HEK293T (cell line): ENCODE measurements at regions not wholly inside any gene's neighbourhood (a gene's known extent, or its start where the extent isn't known, plus 50 kb on each side); places are given as distances from the start of the nearest gene placed in this dataset.

Source experiments
- CTCF ChIA-PET: fragments of 350-600 bp; formaldehyde crosslinking; extraction: SDS; loops from one replicate; lab custom pipeline; 2021; ENCODE audit warnings: antibody characterized with exemption, inconsistent platforms; lab: Yijun Ruan, JAX
- POLR2A ChIA-PET: fragments of 350-600 bp; formaldehyde crosslinking; extraction: SDS; loops from one replicate; lab custom pipeline; 2020; ENCODE audit warnings: antibody characterized with exemption, inconsistent platforms; lab: Yijun Ruan, JAX
- DNase-seq: peaks from one replicate; pipeline ENCODE4 v3.0.0; 2012; ENCODE audit warnings: mixed read lengths; ENCODE audit errors: extremely low spot score
- ARNT ChIP-seq: fragments of 450-650 bp; IDR thresholded peaks from 2 replicates; pipeline ENCODE4 v1.6.1; 2017; ENCODE audit warnings: mild to moderate bottlenecking
- BHLHE40 ChIP-seq: fragments of 450-650 bp; IDR thresholded peaks from 2 replicates; pipeline ENCODE4 v1.6.1; 2016; ENCODE audit warnings: mild to moderate bottlenecking, moderate library complexity, borderline replicate concordance
- CTBP1 ChIP-seq: fragments of 450-650 bp; IDR thresholded peaks from 2 replicates; pipeline ENCODE4 v1.6.1; 2016; ENCODE audit warnings: borderline replicate concordance
- ELF4 ChIP-seq: fragments of 450-650 bp; IDR thresholded peaks from 2 replicates; pipeline ENCODE4 v1.6.1; 2017; ENCODE audit warnings: antibody characterized with exemption
- FOXA1 ChIP-seq: fragments of 450-650 bp; IDR thresholded peaks from 2 replicates; pipeline ENCODE4 v1.6.1; 2016; ENCODE audit warnings: mild to moderate bottlenecking
- FOXK2 ChIP-seq: fragments of 450-650 bp; IDR thresholded peaks from 2 replicates; pipeline ENCODE4 v1.6.1; 2016; ENCODE audit warnings: mild to moderate bottlenecking
- FOXM1 ChIP-seq: fragments of 450-650 bp; IDR thresholded peaks from 2 replicates; pipeline ENCODE4 v1.6.1; 2017; ENCODE audit warnings: mild to moderate bottlenecking, borderline replicate concordance
- HDGF ChIP-seq: fragments of 450-650 bp; IDR thresholded peaks from 2 replicates; pipeline ENCODE4 v1.6.1; 2017; ENCODE audit warnings: antibody characterized with exemption, borderline replicate concordance
- L3MBTL2 ChIP-seq: fragments of 450-650 bp; conservative IDR thresholded peaks from 2 replicates; pipeline ENCODE4 v1.6.1; 2016; ENCODE audit warnings: mild to moderate bottlenecking
- LEF1 ChIP-seq: fragments of 450-650 bp; IDR thresholded peaks from 2 replicates; pipeline ENCODE4 v1.6.1; 2017; ENCODE audit warnings: mild to moderate bottlenecking, borderline replicate concordance
- NFRKB ChIP-seq: fragments of 450-650 bp; IDR thresholded peaks from 2 replicates; pipeline ENCODE4 v1.6.1; 2016; ENCODE audit warnings: mild to moderate bottlenecking, moderate library complexity
- SP1 ChIP-seq: fragments of 450-650 bp; IDR thresholded peaks from 2 replicates; pipeline ENCODE4 v1.6.1; 2017
- SUZ12 ChIP-seq: fragments of 450-650 bp; IDR thresholded peaks from 2 replicates; pipeline ENCODE4 v1.6.1; 2016; ENCODE audit warnings: mild to moderate bottlenecking
- TARDBP ChIP-seq: fragments of 450-650 bp; IDR thresholded peaks from 2 replicates; pipeline ENCODE4 v1.6.1; 2016
- ZNF384 ChIP-seq: fragments of 450-650 bp; IDR thresholded peaks from 2 replicates; pipeline ENCODE4 v1.6.1; 2016
- TF ChIP-seq, protein P1 (sequence below): fragments of 450-650 bp; IDR thresholded peaks from 2 replicates; pipeline ENCODE4 v1.6.1; 2016

DNA sequence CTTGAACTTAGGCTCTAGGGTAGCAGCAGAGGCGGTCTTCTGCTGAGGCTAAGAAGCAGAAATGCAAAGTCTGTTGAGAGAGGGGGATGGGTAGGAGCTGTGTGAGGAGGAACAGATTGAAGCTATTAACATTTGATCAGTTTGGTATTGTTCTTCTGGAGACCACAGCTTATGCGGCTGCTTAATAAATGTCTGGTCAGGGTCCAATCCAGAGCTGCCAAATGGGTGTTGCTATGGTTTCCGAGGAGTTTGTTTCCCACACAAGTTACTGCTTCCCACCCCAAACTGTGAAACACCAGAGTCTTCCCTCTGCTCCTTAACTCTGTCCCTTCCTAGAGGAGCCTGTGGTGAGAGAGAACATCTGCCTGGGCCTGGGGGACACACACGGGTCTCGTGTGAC is 142.2 kb upstream of the KLF4 start:
- CTCF ChIA-PET, result interaction anchor here (0.6 kb wide), 1 partner anchor 1374 kb away, joined by 4 read pairs; no protein-coding TSS in a partner anchor
- POLR2A ChIA-PET, result interaction anchor here (1.0 kb wide), 1 partner anchor 9 kb away, joined by 3 read pairs; no protein-coding TSS in a partner anchor
- TF ChIP-seq ARNT (no peak), NFRKB (no peak), ELF4 (no peak), TARDBP (no peak), CTBP1 (no peak), SUZ12 (no peak), ZNF384 (no peak), L3MBTL2 (no peak), BHLHE40 (no peak), SP1 (no peak), LEF1 (no peak), HDGF (no peak), FOXM1 (no peak), FOXK2 (no peak), FOXA1 (no peak)
- TF ChIP-seq, protein P1, sequence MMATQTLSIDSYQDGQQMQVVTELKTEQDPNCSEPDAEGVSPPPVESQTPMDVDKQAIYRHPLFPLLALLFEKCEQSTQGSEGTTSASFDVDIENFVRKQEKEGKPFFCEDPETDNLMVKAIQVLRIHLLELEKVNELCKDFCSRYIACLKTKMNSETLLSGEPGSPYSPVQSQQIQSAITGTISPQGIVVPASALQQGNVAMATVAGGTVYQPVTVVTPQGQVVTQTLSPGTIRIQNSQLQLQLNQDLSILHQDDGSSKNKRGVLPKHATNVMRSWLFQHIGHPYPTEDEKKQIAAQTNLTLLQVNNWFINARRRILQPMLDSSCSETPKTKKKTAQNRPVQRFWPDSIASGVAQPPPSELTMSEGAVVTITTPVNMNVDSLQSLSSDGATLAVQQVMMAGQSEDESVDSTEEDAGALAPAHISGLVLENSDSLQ, result no peak
- no peak for DNase-seq

GRCh38 chr9:107630156-107630555 is 140.6 kb upstream of the KLF4 start:
- ChIA-PET CTCF (no interaction called here), POLR2A (no interaction called here)
- no peak for DNase-seq
- no peak for TF ChIP-seq FOXK2
- no peak for TF ChIP-seq TARDBP
- TF ChIP-seq FOXA1, result no peak
- no peak for TF ChIP-seq BHLHE40
- TF ChIP-seq NFRKB, result no peak
- TF ChIP-seq ELF4, result no peak
- TF ChIP-seq CTBP1, result no peak
- no peak for TF ChIP-seq LEF1
- TF ChIP-seq SP1, result no peak
- no peak for TF ChIP-seq FOXM1
- no peak for TF ChIP-seq L3MBTL2
- TF ChIP-seq SUZ12, result no peak
- no peak for TF ChIP-seq ARNT

- no peak for DNase-seq
- ChIA-PET CTCF (no interaction called here), POLR2A (no interaction called here)
- TF ChIP-seq HDGF (no peak), ELF4 (no peak), NFRKB (no peak), SP1 (no peak), L3MBTL2 (no peak), CTBP1 (no peak), TARDBP (no peak), ARNT (no peak), BHLHE40 (no peak), FOXM1 (no peak), FOXA1 (no peak), LEF1 (no peak), SUZ12 (no peak)
- TF ChIP-seq, protein P1, result no peak
These were observed 138.9 kb upstream of the KLF4 start for GRCh38 chr9:107628444-107628843.

DNA sequence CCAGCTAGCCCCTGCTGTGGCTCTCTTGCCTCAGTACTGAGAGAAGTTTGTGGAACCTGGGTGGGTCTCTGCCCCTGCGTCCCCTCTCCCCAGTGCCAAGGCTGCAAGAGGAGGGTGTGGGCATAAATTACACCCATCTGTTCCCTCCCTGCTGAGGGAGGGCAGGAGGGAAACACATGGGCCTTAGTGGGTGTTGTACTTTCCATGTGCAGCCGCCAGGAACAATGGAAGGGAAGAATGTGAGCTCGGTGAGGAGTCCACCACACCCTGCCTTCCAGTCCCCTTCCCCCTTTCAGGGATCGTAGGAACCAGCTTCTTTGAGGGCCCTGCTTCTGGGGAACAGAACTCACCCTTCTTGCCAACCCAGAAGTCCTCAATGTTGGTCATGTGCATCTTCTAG is 138.2 kb upstream of the KLF4 start:
- POLR2A ChIA-PET, result no interaction called here
- DNase-seq, result no peak
- CTCF ChIA-PET, result no interaction called here
- TF ChIP-seq BHLHE40 (no peak), LEF1 (no peak), FOXM1 (no peak), NFRKB (no peak), ZNF384 (no peak), SP1 (no peak), FOXK2 (no peak), ELF4 (no peak), SUZ12 (no peak), CTBP1 (no peak), L3MBTL2 (no peak), TARDBP (no peak), HDGF (no peak), ARNT (no peak), FOXA1 (no peak)
- TF ChIP-seq, protein P1, result no peak

DNA sequence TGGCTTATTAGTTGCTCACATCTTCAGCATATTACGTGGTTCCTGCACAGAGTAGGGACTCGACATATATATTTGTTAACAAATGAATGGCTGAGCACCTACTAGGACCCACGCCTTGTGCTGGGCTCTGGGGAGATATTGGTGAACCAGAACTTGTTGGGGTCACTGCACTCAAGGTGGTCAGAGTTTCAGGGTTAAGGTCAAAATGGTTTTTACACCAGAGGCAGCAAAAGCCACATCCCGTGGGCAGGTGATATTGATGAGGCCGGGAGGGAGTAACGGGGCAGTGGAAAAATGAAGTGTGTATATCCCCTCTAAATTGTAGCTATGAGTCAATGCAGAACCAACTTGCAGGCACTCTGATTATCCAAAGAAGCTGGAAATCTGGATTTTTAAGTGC is 136.5 kb upstream of the KLF4 start:
- no peak for DNase-seq
- TF ChIP-seq FOXK2 (no peak), SUZ12 (no peak), TARDBP (no peak), ZNF384 (no peak), L3MBTL2 (no peak), NFRKB (no peak), SP1 (no peak), LEF1 (no peak), BHLHE40 (no peak), HDGF (no peak), ARNT (no peak), ELF4 (no peak), FOXA1 (no peak), CTBP1 (no peak), FOXM1 (no peak)
- TF ChIP-seq, protein P1, result no peak
- POLR2A ChIA-PET, result no interaction called here
- CTCF ChIA-PET, result no interaction called here
